K562 (cell line): ENCODE measurements at regions not wholly inside any gene's neighbourhood (a gene's known extent, or its start where the extent isn't known, plus 50 kb on each side); places are given as distances from the start of the nearest gene placed in this dataset.
A peak's percentile ranks its signal among the peaks of the same experiment; 100 is the strongest.

Experiments
- CBFA2T3 ChIP-seq: fragments of 450-650 bp; IDR thresholded peaks from 2 replicates; pipeline ENCODE4 v1.6.1; 2017
- FIP1L1 ChIP-seq: fragments of 200-400 bp; formaldehyde crosslinking; IDR thresholded peaks from 2 replicates; pipeline ENCODE4 v1.6.1; 2018; ENCODE audit warnings: mild to moderate bottlenecking, low read depth, low read length; ENCODE audit not compliant: poor library complexity, severe bottlenecking
- FOXK2 ChIP-seq, 2 experiments: fragments of 450-650 bp; IDR thresholded peaks in 1 of 2; conservative IDR thresholded peaks in 1 of 2; 2 replicates each; pipeline ENCODE4 v1.6.1; 2016; ENCODE audit warnings: low read depth in 2 of 2, mild to moderate bottlenecking in 1 of 2
- GATA2 ChIP-seq: sonication (generic); formaldehyde crosslinking; IDR thresholded peaks from 2 replicates; pipeline ENCODE4 v1.4.0; 2020; ENCODE audit warnings: mild to moderate bottlenecking, missing genetic modification reagents
- HIVEP1 ChIP-seq: fragments of 250-450 bp; sonication (Bioruptor Pico); IDR thresholded peaks from 2 replicates; pipeline ENCODE4 v1.4.0; 2020; ENCODE audit warnings: mild to moderate bottlenecking
- MGA ChIP-seq: fragments of 450-650 bp; IDR thresholded peaks from 2 replicates; pipeline ENCODE4 v1.6.1; 2016; ENCODE audit warnings: mild to moderate bottlenecking, moderate library complexity
- NFE2 ChIP-seq: IDR thresholded peaks from 2 replicates; pipeline ENCODE4 v1.6.1; 2014; ENCODE audit warnings: antibody characterized with exemption, low read depth
- ZNF263 ChIP-seq: sonication (generic); formaldehyde crosslinking; IDR thresholded peaks from 2 replicates; pipeline ENCODE4 v1.8.0; 2022; ENCODE audit warnings: mild to moderate bottlenecking, missing genetic modification reagents, borderline replicate concordance
- ZNF609 ChIP-seq: sonication (generic); formaldehyde crosslinking; IDR thresholded peaks from 2 replicates; pipeline ENCODE4 v1.8.1; 2023; ENCODE audit warnings: missing genetic modification reagents, mild to moderate bottlenecking, borderline replicate concordance

GRCh38 chr7:3146571-3147226, 103.0 kb upstream of the CARD11 start (continued):
- no peak for TF ChIP-seq FIP1L1
- no peak for TF ChIP-seq ZNF609
- peak; percentile 84 for TF ChIP-seq NFE2
- 0 out of 4 replicates have a peak, but pooled peaks of 1 of the 2 experiments have one; percentile 6 for TF ChIP-seq FOXK2 (conservative IDR thresholded peaks at IDR 0.05 in 1 of 2, IDR thresholded peaks at IDR 0.05 in 1 of 2; ENCODE audit: low read depth in 2 of 2)
- no peak for TF ChIP-seq HIVEP1 (CRISPR knock-in tag)
- TF ChIP-seq CBFA2T3, result peak; percentile 13; the same call in 1 of the 2 replicates
- peak; percentile 53 for TF ChIP-seq MGA
- TF ChIP-seq ZNF263 (CRISPR knock-in tag), result no peak
- no peak for TF ChIP-seq GATA2
